K562 (cell line): ENCODE measurements at regions not wholly inside any gene's neighbourhood (a gene's known extent, or its start where the extent isn't known, plus 50 kb on each side); places are given as distances from the start of the nearest gene placed in this dataset.
A peak's percentile ranks its signal among the peaks of the same experiment; 100 is the strongest.

Source experiments
- ATF1 ChIP-seq, 2 experiments: fragments of 450-650 bp in 1 of 2; IDR thresholded peaks; 2 replicates each; pipeline ENCODE4 v1.6.1; 2016; ENCODE audit warnings: missing compliant biosample characterization in 1 of 2, missing genetic modification characterization in 1 of 2
- ATF3 ChIP-seq, 2 experiments: fragments of 450-650 bp in 1 of 2; sonication (generic) in 1 of 2; formaldehyde crosslinking in 1 of 2; IDR thresholded peaks in 1 of 2; conservative IDR thresholded peaks in 1 of 2; 2 replicates each; pipeline versions ENCODE4 v1.6.1 to v1.8.1; 2016 to 2023; ENCODE audit warnings: mild to moderate bottlenecking in 2 of 2, moderate library complexity in 2 of 2, inconsistent platforms in 1 of 2, missing genetic modification reagents in 1 of 2
- ATF4 ChIP-seq: fragments of 450-650 bp; formaldehyde crosslinking; IDR thresholded peaks from 2 replicates; pipeline ENCODE4 v1.4.0; 2022; ENCODE audit warnings: mild to moderate bottlenecking, moderate library complexity
- BACH1 ChIP-seq: fragments of 200-800 bp; sonication (Bioruptor generic); IDR thresholded peaks from 2 replicates; pipeline ENCODE4 v1.6.1; 2016; ENCODE audit warnings: missing genetic modification characterization, missing compliant biosample characterization
- CBX1 ChIP-seq: sonication (generic); IDR thresholded peaks from 2 replicates; pipeline ENCODE4 v1.6.1; 2016; ENCODE audit warnings: antibody characterized with exemption, low read depth, mild to moderate bottlenecking
- CHD4 ChIP-seq: fragments of 200-600 bp; sonication (generic); IDR thresholded peaks from 3 replicates; pipeline ENCODE4 v1.6.1; 2012; ENCODE audit warnings: low read depth, mild to moderate bottlenecking, mixed read lengths, low read length, inconsistent platforms; ENCODE audit not compliant: insufficient read depth, insufficient replicate concordance, poor library complexity, severe bottlenecking
- CREM ChIP-seq: IDR thresholded peaks from 2 replicates; pipeline ENCODE4 v1.6.1; 2014; ENCODE audit warnings: antibody characterized with exemption, low read depth
- EZH2 ChIP-seq: IDR thresholded peaks from 2 replicates; pipeline ENCODE4 v1.6.1; 2012; ENCODE audit warnings: low read depth, mild to moderate bottlenecking, inconsistent platforms, low read length, borderline replicate concordance
- FOXJ2 ChIP-seq: fragments of 200-800 bp; sonication (Bioruptor generic); IDR thresholded peaks from 2 replicates; pipeline ENCODE4 v1.6.1; 2016; ENCODE audit warnings: missing genetic modification characterization, missing compliant biosample characterization
- FOXJ3 ChIP-seq: sonication (generic); formaldehyde crosslinking; IDR thresholded peaks from 2 replicates; pipeline ENCODE4 v1.4.0; 2020; ENCODE audit warnings: mild to moderate bottlenecking, missing genetic modification reagents
- JUND ChIP-seq, 2 experiments: IDR thresholded peaks; 2 replicates in 1 of 2; 3 replicates in 1 of 2; pipeline ENCODE4 v1.6.1; 2011; ENCODE audit warnings: borderline replicate concordance in 2 of 2, low read depth in 2 of 2, low read length in 2 of 2, improper control_type of control experiment in 1 of 2, missing biosample characterization in 1 of 2, missing genetic modification characterization in 1 of 2, missing genetic modification reagents in 1 of 2
- NR2C2 ChIP-seq, 2 experiments: fragments of 200-800 bp in 1 of 2; sonication (Bioruptor generic) in 1 of 2; sonication (generic) in 1 of 2; formaldehyde crosslinking in 1 of 2; IDR thresholded peaks; 2 replicates each; pipeline versions ENCODE4 v1.6.1 to v1.8.0; 2016 to 2022; ENCODE audit warnings: mild to moderate bottlenecking in 1 of 2, missing compliant biosample characterization in 1 of 2, missing genetic modification characterization in 1 of 2, missing genetic modification reagents in 1 of 2
- NR4A1 ChIP-seq, 2 experiments: fragments of 250-450 bp in 1 of 2; fragments of 450-650 bp in 1 of 2; sonication (Bioruptor Pico) in 1 of 2; IDR thresholded peaks; 2 replicates each; pipeline versions ENCODE4 v1.4.0 to v1.6.1; 2016 to 2020; ENCODE audit warnings: mild to moderate bottlenecking in 2 of 2, missing compliant biosample characterization in 1 of 2, missing genetic modification characterization in 1 of 2, moderate library complexity in 1 of 2
- NRF1 ChIP-seq, 2 experiments: fragments of 450-650 bp; IDR thresholded peaks in 1 of 2; conservative IDR thresholded peaks in 1 of 2; 2 replicates each; pipeline ENCODE4 v1.6.1; 2014; ENCODE audit warnings: mild to moderate bottlenecking in 2 of 2
- PHF21A ChIP-seq: fragments of 450-650 bp; IDR thresholded peaks from 2 replicates; pipeline ENCODE4 v1.6.1; 2017; ENCODE audit warnings: low read depth, borderline replicate concordance
- ZNF764 ChIP-seq: fragments of 250-450 bp; sonication (Bioruptor Pico); IDR thresholded peaks from 2 replicates; pipeline ENCODE4 v1.4.0; 2020; ENCODE audit warnings: low read depth, mild to moderate bottlenecking, moderate library complexity
- ZNF778 ChIP-seq: fragments of 450-650 bp; formaldehyde crosslinking; IDR thresholded peaks from 2 replicates; pipeline ENCODE4 v1.4.0; 2020; ENCODE audit warnings: mild to moderate bottlenecking, moderate library complexity
- ZNF830 ChIP-seq: fragments of 250-450 bp; sonication (Bioruptor Pico); IDR thresholded peaks from 2 replicates; pipeline ENCODE4 v1.5.0; 2021; ENCODE audit warnings: mild to moderate bottlenecking

GRCh38 chr2:191601060-191601459 lies 76.9 kb upstream of the NABP1 start (continued):
- TF ChIP-seq ZNF830 (no peak), NRF1 (conservative IDR thresholded peaks at IDR 0.05 in 1 of 2, IDR thresholded peaks at IDR 0.05 in 1 of 2) (peak; percentile 22 to 26; a peak in 1 of 4 replicates), PHF21A (no peak), FOXJ3 (CRISPR knock-in tag) (no peak), BACH1 (no peak), ZNF778 (no peak), NR4A1 (CRISPR knock-in tag; IDR thresholded peaks at IDR 0.05) (no peak), NR4A1 (tag; IDR thresholded peaks at IDR 0.05) (no peak), ATF1 (CRISPR knock-in tag; IDR thresholded peaks at IDR 0.05) (no peak), ATF1 (tag; IDR thresholded peaks at IDR 0.05) (0 out of 2 replicates have a peak, but pooled peaks have one; percentile 16), FOXJ2 (tag) (no peak), CBX1 (no peak), ZNF764 (CRISPR knock-in tag) (no peak), CHD4 (no peak), ATF3 (IDR thresholded peaks at IDR 0.05) (0 out of 2 replicates have a peak, but pooled peaks have one; percentile 34), ATF3 (CRISPR knock-in tag; conservative IDR thresholded peaks at IDR 0.05) (no peak), CREM (peak; percentile 34; the same call in 1 of the 2 replicates), ATF4 (CRISPR knock-in tag) (no peak), NR2C2 (CRISPR knock-in tag; IDR thresholded peaks at IDR 0.05) (no peak), NR2C2 (tag; IDR thresholded peaks at IDR 0.05) (peak; percentile 46), EZH2 (no peak), JUND (IDR thresholded peaks at IDR 0.05; ENCODE audit: borderline replicate concordance, low read depth, low read length) (peak; percentile 26; the same call in 1 of the 2 replicates), JUND (tag; IDR thresholded peaks at IDR 0.05; ENCODE audit: borderline replicate concordance, low read depth, low read length) (no peak)
